CD4-positive, alpha-beta memory T cell (primary cell): ENCODE measurements at regions not wholly inside any gene's neighbourhood (a gene's known extent, or its start where the extent isn't known, plus 50 kb on each side); places are given as distances from the start of the nearest gene placed in this dataset.

Experiments
- CTCF ChIA-PET: fragments of 350-600 bp; sonication (Branson Sonifier 250); formaldehyde crosslinking; loops from one replicate; lab custom pipeline; 2021; ENCODE audit warnings: inconsistent platforms; ENCODE audit not compliant: partially characterized antibody; lab: Charles Lee
- POLR2A ChIA-PET: fragments of 350-600 bp; sonication (Branson Sonifier 250); formaldehyde crosslinking; loops from one replicate; lab custom pipeline; 2021; ENCODE audit not compliant: partially characterized antibody; lab: Charles Lee
- DNase-seq, 5 donors: peaks; one replicate each; pipeline versions ENCODE4 v3.0.0 to v3.0.0-alpha.2; 2020 to 2022; ENCODE audit warnings: mixed read lengths in 1 of 5
- H3K27ac ChIP-seq: one replicate; pipeline ENCODE4 v1.7.0; 2013; ENCODE audit warnings: low read depth, low read length
- H3K27me3 ChIP-seq: 2 replicates; pipeline ENCODE4 v1.7.0; 2013; ENCODE audit warnings: mild to moderate bottlenecking, low read length, moderate library complexity; ENCODE audit not compliant: insufficient read depth
- H3K36me3 ChIP-seq: 2 replicates; pipeline ENCODE4 v1.7.0; 2013; ENCODE audit warnings: mild to moderate bottlenecking, low read length, moderate library complexity; ENCODE audit not compliant: insufficient read depth
- H3K4me1 ChIP-seq: 2 replicates; pipeline ENCODE4 v1.7.0; 2013; ENCODE audit warnings: mild to moderate bottlenecking, low read length, moderate library complexity; ENCODE audit not compliant: insufficient read depth
- H3K4me3 ChIP-seq, 2 donors: one replicate each; pipeline ENCODE4 v1.7.0; 2013; ENCODE audit warnings: low read length in 2 of 2, mild to moderate bottlenecking in 1 of 2
- H3K9me3 ChIP-seq, 2 donors: one replicate each; pipeline ENCODE4 v1.7.0; 2013; ENCODE audit warnings: low read length in 2 of 2, control low read depth in 1 of 2; ENCODE audit not compliant: control insufficient read depth in 1 of 2
- H3K27ac Mint-ChIP-seq, 7 donors: one replicate each; pipeline ENCODE4 v1.8.0; 2020 to 2021; ENCODE audit warnings: mixed read lengths in 7 of 7, mild to moderate bottlenecking in 6 of 7, inconsistent platforms in 3 of 7, moderate library complexity in 3 of 7
- H3K27me3 Mint-ChIP-seq, 2 donors: one replicate each; pipeline ENCODE4 v1.8.0; 2020 to 2021; ENCODE audit warnings: mixed read lengths in 2 of 2
- H3K36me3 Mint-ChIP-seq, 2 donors: one replicate each; pipeline ENCODE4 v1.8.0; 2020 to 2021; ENCODE audit warnings: mixed read lengths in 2 of 2, inconsistent platforms in 1 of 2, mild to moderate bottlenecking in 1 of 2
- H3K4me1 Mint-ChIP-seq, 4 donors: one replicate each; pipeline ENCODE4 v1.8.0; 2020 to 2021; ENCODE audit warnings: mixed read lengths in 4 of 4, mild to moderate bottlenecking in 1 of 4
- H3K4me3 Mint-ChIP-seq, 8 donors: one replicate each; pipeline ENCODE4 v1.8.0; 2020 to 2021; ENCODE audit warnings: mixed read lengths in 8 of 8, mild to moderate bottlenecking in 7 of 8, moderate library complexity in 6 of 8, inconsistent platforms in 3 of 8
- H3K9me3 Mint-ChIP-seq, 8 donors: one replicate each; pipeline ENCODE4 v1.8.0; 2020 to 2021; ENCODE audit warnings: mixed read lengths in 8 of 8, mild to moderate bottlenecking in 5 of 8, inconsistent platforms in 3 of 8, moderate library complexity in 1 of 8
- intact Hi-C: fragments of 100-400 bp; cut with micrococcal nuclease; formaldehyde crosslinking; loops from one replicate; pipeline ENCODE4 v1.15.1; 2023

- Histone ChIP-seq H3K27ac (no peak overlapping the region), H3K9me3 (no peaks in the 10 kb centered on the region), H3K36me3 (no peaks in the 10 kb centered on the region), H3K27me3 (no peaks in the 10 kb centered on the region), H3K4me1 (no peaks in the 10 kb centered on the region), H3K4me3 (no peak overlapping the region)
- no peak for DNase-seq
- Mint-ChIP-seq H3K36me3 (no peaks in the 10 kb centered on the region), H3K4me1 (no peaks in the 10 kb centered on the region), H3K9me3 (peaks cover 0 to 3% (median 0%) of the 10 kb centered on the region in 8 donors), H3K27ac (no peak overlapping the region), H3K27me3 (peaks cover 3 to 8% of the 10 kb centered on the region in 2 donors), H3K4me3 (no peak overlapping the region)
- intact Hi-C loops, result no loop called here
- CTCF ChIA-PET, result no interaction called here
- POLR2A ChIA-PET, result no interaction called here
Measured at GRCh38 chr16:82361885-82362284, 191.9 kb upstream of the MPHOSPH6 start.

- no peak for DNase-seq
- CTCF ChIA-PET, result no interaction called here
- H3K4me3 ChIP-seq, result no peak overlapping the region
- Mint-ChIP-seq H3K36me3 (no peaks in the 10 kb centered on the region), H3K4me1 (no peaks in the 10 kb centered on the region), H3K27ac (no peak overlapping the region), H3K4me3 (no peak overlapping the region), H3K27me3 (peaks cover 3 to 9% of the 10 kb centered on the region in 2 donors), H3K9me3 (peaks cover 0 to 4% (median 0%) of the 10 kb centered on the region in 8 donors)
- no peaks in the 10 kb centered on the region for H3K27me3 ChIP-seq
- H3K9me3 ChIP-seq, result no peaks in the 10 kb centered on the region
- intact Hi-C loops, result no loop called here
- POLR2A ChIA-PET, result no interaction called here
- no peak overlapping the region for H3K27ac ChIP-seq
- no peaks in the 10 kb centered on the region for H3K4me1 ChIP-seq
- H3K36me3 ChIP-seq, result no peaks in the 10 kb centered on the region
Measured at GRCh38 chr16:82360024-82360783, 190.2 kb upstream of the MPHOSPH6 start.

- Mint-ChIP-seq H3K27ac (no peak overlapping the region), H3K27me3 (peaks cover 3 to 9% of the 10 kb centered on the region in 2 donors), H3K4me3 (no peak overlapping the region), H3K9me3 (peaks cover 0 to 4% (median 0%) of the 10 kb centered on the region in 8 donors), H3K4me1 (no peaks in the 10 kb centered on the region), H3K36me3 (no peaks in the 10 kb centered on the region)
- intact Hi-C loops, result no loop called here
- no peaks in the 10 kb centered on the region for H3K27me3 ChIP-seq
- POLR2A ChIA-PET, result no interaction called here
- CTCF ChIA-PET, result no interaction called here
- H3K9me3 ChIP-seq, result no peaks in the 10 kb centered on the region
- no peaks in the 10 kb centered on the region for H3K36me3 ChIP-seq
- no peaks in the 10 kb centered on the region for H3K4me1 ChIP-seq
- no peak for DNase-seq
- no peak overlapping the region for H3K4me3 ChIP-seq
- H3K27ac ChIP-seq, result no peak overlapping the region
Measured at GRCh38 chr16:82358606-82359221, 188.7 kb upstream of the MPHOSPH6 start.

- no peak overlapping the region for H3K27ac Mint-ChIP-seq
- POLR2A ChIA-PET, result no interaction called here
- no peaks in the 10 kb centered on the region for H3K9me3 ChIP-seq
- H3K27me3 Mint-ChIP-seq, result peaks cover 3 to 8% of the 10 kb centered on the region in 2 donors
- H3K4me3 ChIP-seq, result no peak overlapping the region
- CTCF ChIA-PET, result no interaction called here
- no peak overlapping the region for H3K27ac ChIP-seq
- no peaks in the 10 kb centered on the region for H3K4me1 Mint-ChIP-seq
- no peak overlapping the region for H3K4me3 Mint-ChIP-seq
- H3K4me1 ChIP-seq, result no peaks in the 10 kb centered on the region
- intact Hi-C loops, result no loop called here
- no peaks in the 10 kb centered on the region for H3K27me3 ChIP-seq
- no peaks in the 10 kb centered on the region for H3K36me3 ChIP-seq
- H3K36me3 Mint-ChIP-seq, result no peaks in the 10 kb centered on the region
- no peak for DNase-seq
- peaks cover 0 to 4% (median 0%) of the 10 kb centered on the region in 8 donors for H3K9me3 Mint-ChIP-seq
Measured at GRCh38 chr16:82358161-82358560, 188.1 kb upstream of the MPHOSPH6 start.

- H3K27ac Mint-ChIP-seq, result no peak overlapping the region
- no peak for DNase-seq
- H3K4me1 Mint-ChIP-seq, result no peaks in the 10 kb centered on the region
- ChIA-PET CTCF (no interaction called here), POLR2A (no interaction called here)
- no peak overlapping the region for H3K27ac ChIP-seq
- no peaks in the 10 kb centered on the region for H3K36me3 Mint-ChIP-seq
- H3K27me3 ChIP-seq, result no peaks in the 10 kb centered on the region
- peaks cover 0 to 4% (median 0%) of the 10 kb centered on the region in 8 donors for H3K9me3 Mint-ChIP-seq
- no peak overlapping the region for H3K4me3 ChIP-seq
- H3K27me3 Mint-ChIP-seq, result peaks cover 3 to 8% of the 10 kb centered on the region in 2 donors
- no peaks in the 10 kb centered on the region for H3K36me3 ChIP-seq
- intact Hi-C loops, result no loop called here
- H3K4me3 Mint-ChIP-seq, result no peak overlapping the region
- H3K4me1 ChIP-seq, result no peaks in the 10 kb centered on the region
- no peaks in the 10 kb centered on the region for H3K9me3 ChIP-seq
Measured at GRCh38 chr16:82357237-82357636, 187.2 kb upstream of the MPHOSPH6 start.

- Histone ChIP-seq H3K9me3 (no peaks in the 10 kb centered on the region), H3K27me3 (no peaks in the 10 kb centered on the region), H3K36me3 (no peaks in the 10 kb centered on the region), H3K4me3 (no peak overlapping the region), H3K27ac (no peak overlapping the region), H3K4me1 (no peaks in the 10 kb centered on the region)
- CTCF ChIA-PET, result no interaction called here
- H3K27me3 Mint-ChIP-seq, result peaks cover 0 to 1% of the 10 kb centered on the region in 2 donors
- intact Hi-C loops, result no loop called here
- POLR2A ChIA-PET, result no interaction called here
- no peaks in the 10 kb centered on the region for H3K4me1 Mint-ChIP-seq
- peaks cover 0 to 4% (median 0%) of the 10 kb centered on the region in 8 donors for H3K9me3 Mint-ChIP-seq
- H3K27ac Mint-ChIP-seq, result no peak overlapping the region
- no peaks in the 10 kb centered on the region for H3K36me3 Mint-ChIP-seq
- H3K4me3 Mint-ChIP-seq, result no peak overlapping the region
- DNase-seq, result no peak
Measured at GRCh38 chr16:82350560-82350959, 180.5 kb upstream of the MPHOSPH6 start.

GRCh38 chr16:82345318-82345717, 175.3 kb upstream of the MPHOSPH6 start:
- no peaks in the 10 kb centered on the region for H3K4me1 ChIP-seq
- Mint-ChIP-seq H3K4me3 (no peak overlapping the region), H3K27me3 (peaks cover 3 to 6% of the 10 kb centered on the region in 2 donors), H3K27ac (no peak overlapping the region), H3K9me3 (peaks cover 0 to 5% (median 0%) of the 10 kb centered on the region in 8 donors), H3K36me3 (no peaks in the 10 kb centered on the region), H3K4me1 (no peaks in the 10 kb centered on the region)
- no peaks in the 10 kb centered on the region for H3K27me3 ChIP-seq
- no peak for DNase-seq
- H3K27ac ChIP-seq, result no peak overlapping the region
- H3K4me3 ChIP-seq, result no peak overlapping the region
- POLR2A ChIA-PET, result no interaction called here
- H3K9me3 ChIP-seq, result no peaks in the 10 kb centered on the region
- intact Hi-C loops, result no loop called here
- CTCF ChIA-PET, result no interaction called here
- no peaks in the 10 kb centered on the region for H3K36me3 ChIP-seq
